Panc1 (cell line): ENCODE measurements at regions not wholly inside any gene's neighbourhood (a gene's known extent, or its start where the extent isn't known, plus 50 kb on each side); places are given as distances from the start of the nearest gene placed in this dataset.

ENCODE experiments used
- ATAC-seq: fragments of 200-7000 bp; cut with Tn5 transposase; 2 replicates; pipeline ENCODE4 v1.9.1; 2020; ENCODE audit warnings: mild to moderate bottlenecking, moderate library complexity
- BruUV-seq: library from RNA; stranded (reverse); fragments of 400-500 nt; replicated peaks from 2 replicates; lab custom pipeline; 2021; lab: Mats Ljungman, UMichigan
- CTCF ChIA-PET: fragments of 300-600 bp; sonication (Branson Sonifier 250); formaldehyde crosslinking; loops from one replicate; lab custom pipeline; 2022; ENCODE audit warnings: antibody characterized with exemption; lab: Charles Lee
- POLR2A ChIA-PET: fragments of 300-600 bp; sonication (Branson Sonifier 250); formaldehyde crosslinking; loops from one replicate; lab custom pipeline; 2022; ENCODE audit warnings: antibody characterized with exemption; lab: Charles Lee
- DNase-seq: peaks from one replicate; pipeline ENCODE4 v3.0.0-alpha.2; 2010; ENCODE audit warnings: low read depth, low spot score
- H3K27ac ChIP-seq: 2 replicates; pipeline ENCODE4 v1.5.1; 2011; ENCODE audit warnings: mild to moderate bottlenecking, low read length, inconsistent platforms
- H3K27me3 ChIP-seq: fragments of 200-500 bp; sonication (Bioruptor generic); 2 replicates; pipeline ENCODE4 v1.6.0; 2014; ENCODE audit warnings: low read length, inconsistent platforms; ENCODE audit not compliant: control insufficient read depth, insufficient read depth
- H3K36me3 ChIP-seq: fragments of 200-500 bp; sonication (Bioruptor generic); 2 replicates; pipeline ENCODE4 v1.5.1; 2014; ENCODE audit warnings: inconsistent platforms, mild to moderate bottlenecking, low read length, moderate library complexity; ENCODE audit not compliant: control insufficient read depth, insufficient read depth
- H3K4me1 ChIP-seq: 2 replicates; pipeline ENCODE4 v1.5.1; 2011; ENCODE audit warnings: inconsistent platforms, mild to moderate bottlenecking, low read length, moderate library complexity; ENCODE audit not compliant: control insufficient read depth, insufficient read depth
- H3K4me3 ChIP-seq, 2 experiments: 2 replicates each; pipeline ENCODE4 v1.5.1; 2011 to 2012; ENCODE audit warnings: low read depth in 2 of 2, low read length in 2 of 2, mild to moderate bottlenecking in 2 of 2, inconsistent platforms in 1 of 2, moderate library complexity in 1 of 2
- H3K9me3 ChIP-seq: fragments of 200-500 bp; sonication (Bioruptor generic); 2 replicates; pipeline ENCODE4 v1.5.1; 2014; ENCODE audit warnings: low read depth, mild to moderate bottlenecking, inconsistent platforms, low read length, moderate library complexity; ENCODE audit not compliant: control insufficient read depth, insufficient read depth
- POLR2AphosphoS5 ChIP-seq: IDR thresholded peaks from 2 replicates; pipeline ENCODE4 v1.6.1; 2012; ENCODE audit warnings: mild to moderate bottlenecking, low read depth, low read length, moderate library complexity
- SIN3A ChIP-seq: IDR thresholded peaks from 2 replicates; pipeline ENCODE4 v1.6.1; 2012; ENCODE audit warnings: low read depth, mild to moderate bottlenecking, low read length, moderate library complexity, borderline replicate concordance; ENCODE audit not compliant: insufficient read depth
- TCF7L2 ChIP-seq: IDR thresholded peaks from 2 replicates; pipeline ENCODE4 v1.6.1; 2011; ENCODE audit warnings: mild to moderate bottlenecking, low read depth, low read length, inconsistent platforms
- in situ Hi-C: cut with HindIII; loops from 2 replicates; pipeline ENCODE4 v1.10.0; 2016; ENCODE audit warnings: low sequenced_read_pairs, low pct_unique_long_range_greater_than_20kb
- intact Hi-C: fragments of 100-400 bp; cut with micrococcal nuclease; formaldehyde crosslinking; loops from one replicate; pipeline ENCODE4 v1.10.0; 2022; ENCODE audit not compliant: unreplicated experiment
- TF ChIP-seq, protein P1 (sequence below), 2 experiments: IDR thresholded peaks; 2 replicates each; pipeline ENCODE4 v1.6.1; 2011 to 2012; ENCODE audit warnings: low read depth in 2 of 2, control low read depth in 1 of 2, low read length in 1 of 2, mild to moderate bottlenecking in 1 of 2, moderate library complexity in 1 of 2; ENCODE audit not compliant: insufficient read depth in 1 of 2
- TF ChIP-seq, protein P2 (sequence below): fragments of 450-650 bp; IDR thresholded peaks from 2 replicates; pipeline ENCODE4 v1.5.1; 2017; ENCODE audit warnings: mild to moderate bottlenecking

- intact Hi-C loops: no loop called here
- BruUV-seq: no TSS peak
- H3K4me3 ChIP-seq: no peak overlapping the region
- TF ChIP-seq SIN3A: no peak
- TF ChIP-seq, protein P1, sequence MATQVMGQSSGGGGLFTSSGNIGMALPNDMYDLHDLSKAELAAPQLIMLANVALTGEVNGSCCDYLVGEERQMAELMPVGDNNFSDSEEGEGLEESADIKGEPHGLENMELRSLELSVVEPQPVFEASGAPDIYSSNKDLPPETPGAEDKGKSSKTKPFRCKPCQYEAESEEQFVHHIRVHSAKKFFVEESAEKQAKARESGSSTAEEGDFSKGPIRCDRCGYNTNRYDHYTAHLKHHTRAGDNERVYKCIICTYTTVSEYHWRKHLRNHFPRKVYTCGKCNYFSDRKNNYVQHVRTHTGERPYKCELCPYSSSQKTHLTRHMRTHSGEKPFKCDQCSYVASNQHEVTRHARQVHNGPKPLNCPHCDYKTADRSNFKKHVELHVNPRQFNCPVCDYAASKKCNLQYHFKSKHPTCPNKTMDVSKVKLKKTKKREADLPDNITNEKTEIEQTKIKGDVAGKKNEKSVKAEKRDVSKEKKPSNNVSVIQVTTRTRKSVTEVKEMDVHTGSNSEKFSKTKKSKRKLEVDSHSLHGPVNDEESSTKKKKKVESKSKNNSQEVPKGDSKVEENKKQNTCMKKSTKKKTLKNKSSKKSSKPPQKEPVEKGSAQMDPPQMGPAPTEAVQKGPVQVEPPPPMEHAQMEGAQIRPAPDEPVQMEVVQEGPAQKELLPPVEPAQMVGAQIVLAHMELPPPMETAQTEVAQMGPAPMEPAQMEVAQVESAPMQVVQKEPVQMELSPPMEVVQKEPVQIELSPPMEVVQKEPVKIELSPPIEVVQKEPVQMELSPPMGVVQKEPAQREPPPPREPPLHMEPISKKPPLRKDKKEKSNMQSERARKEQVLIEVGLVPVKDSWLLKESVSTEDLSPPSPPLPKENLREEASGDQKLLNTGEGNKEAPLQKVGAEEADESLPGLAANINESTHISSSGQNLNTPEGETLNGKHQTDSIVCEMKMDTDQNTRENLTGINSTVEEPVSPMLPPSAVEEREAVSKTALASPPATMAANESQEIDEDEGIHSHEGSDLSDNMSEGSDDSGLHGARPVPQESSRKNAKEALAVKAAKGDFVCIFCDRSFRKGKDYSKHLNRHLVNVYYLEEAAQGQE (IDR thresholded peaks at IDR 0.05; ENCODE audit: insufficient read depth in 1 of 2, low read depth in 2 of 2, low read length in 1 of 2): no peak
- TF ChIP-seq POLR2AphosphoS5: no peak
- no peak for TF ChIP-seq TCF7L2
- TF ChIP-seq, protein P2, sequence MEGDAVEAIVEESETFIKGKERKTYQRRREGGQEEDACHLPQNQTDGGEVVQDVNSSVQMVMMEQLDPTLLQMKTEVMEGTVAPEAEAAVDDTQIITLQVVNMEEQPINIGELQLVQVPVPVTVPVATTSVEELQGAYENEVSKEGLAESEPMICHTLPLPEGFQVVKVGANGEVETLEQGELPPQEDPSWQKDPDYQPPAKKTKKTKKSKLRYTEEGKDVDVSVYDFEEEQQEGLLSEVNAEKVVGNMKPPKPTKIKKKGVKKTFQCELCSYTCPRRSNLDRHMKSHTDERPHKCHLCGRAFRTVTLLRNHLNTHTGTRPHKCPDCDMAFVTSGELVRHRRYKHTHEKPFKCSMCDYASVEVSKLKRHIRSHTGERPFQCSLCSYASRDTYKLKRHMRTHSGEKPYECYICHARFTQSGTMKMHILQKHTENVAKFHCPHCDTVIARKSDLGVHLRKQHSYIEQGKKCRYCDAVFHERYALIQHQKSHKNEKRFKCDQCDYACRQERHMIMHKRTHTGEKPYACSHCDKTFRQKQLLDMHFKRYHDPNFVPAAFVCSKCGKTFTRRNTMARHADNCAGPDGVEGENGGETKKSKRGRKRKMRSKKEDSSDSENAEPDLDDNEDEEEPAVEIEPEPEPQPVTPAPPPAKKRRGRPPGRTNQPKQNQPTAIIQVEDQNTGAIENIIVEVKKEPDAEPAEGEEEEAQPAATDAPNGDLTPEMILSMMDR: no peak
- H3K27ac ChIP-seq: no peak overlapping the region
- 0 out of 2 replicates have a peak, but pooled peaks cover 8% of the 10 kb centered on the region for H3K9me3 ChIP-seq
- no peaks in the 10 kb centered on the region for H3K36me3 ChIP-seq
- no peaks in the 10 kb centered on the region for H3K4me1 ChIP-seq
- H3K27me3 ChIP-seq: no peaks in the 10 kb centered on the region
- ChIA-PET POLR2A (no interaction called here), CTCF (no interaction called here)
- DNase-seq (no peak), ATAC-seq (no peak)
- in situ Hi-C loops: no loop called here
Measured at GRCh38 chr6:12645941-12646340, 70.6 kb upstream of the PHACTR1 start.

DNA sequence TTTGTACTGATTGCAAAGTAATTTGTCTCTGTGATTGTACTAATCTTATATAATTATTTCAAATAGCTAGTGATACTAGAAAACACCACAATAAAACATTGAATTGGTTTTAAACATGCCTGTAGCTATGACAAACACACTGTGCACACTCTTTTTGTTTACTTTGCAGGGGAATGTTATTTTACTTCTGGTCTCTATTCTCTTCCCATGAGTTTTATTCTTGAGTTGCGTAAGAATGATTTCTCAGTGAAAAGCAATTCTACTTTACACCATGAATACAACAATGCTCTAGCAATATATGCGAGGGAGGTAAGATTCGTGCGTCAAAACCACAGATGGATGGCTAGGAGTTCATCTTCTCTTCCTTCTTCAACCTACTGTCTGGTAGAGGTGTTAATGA, 68.4 kb upstream of the PHACTR1 start:
- no peak for ATAC-seq
- H3K27me3 ChIP-seq: no peaks in the 10 kb centered on the region
- no TSS peak for BruUV-seq
- 0 out of 2 replicates have a peak, but pooled peaks cover 8% of the 10 kb centered on the region for H3K9me3 ChIP-seq
- intact Hi-C loops: no loop called here
- no peak for TF ChIP-seq SIN3A
- TF ChIP-seq, protein P1 (IDR thresholded peaks at IDR 0.05; ENCODE audit: insufficient read depth in 1 of 2, low read depth in 2 of 2, low read length in 1 of 2): no peak
- TF ChIP-seq, protein P2: no peak
- TF ChIP-seq TCF7L2: no peak
- no peak for TF ChIP-seq POLR2AphosphoS5
- H3K4me3 ChIP-seq: no peak overlapping the region
- H3K4me1 ChIP-seq: no peaks in the 10 kb centered on the region
- ChIA-PET POLR2A (no interaction called here), CTCF (no interaction called here)
- H3K36me3 ChIP-seq: no peaks in the 10 kb centered on the region; the same call in 1 of the 2 replicates
- in situ Hi-C loops: no loop called here
- no peak overlapping the region for H3K27ac ChIP-seq
- DNase-seq: no peak
